ENCODE measurements at regions not wholly inside any gene's neighbourhood (a gene's known extent, or its start where the extent isn't known, plus 50 kb on each side); places are given as distances from the start of the nearest gene placed in this dataset.

DNA sequence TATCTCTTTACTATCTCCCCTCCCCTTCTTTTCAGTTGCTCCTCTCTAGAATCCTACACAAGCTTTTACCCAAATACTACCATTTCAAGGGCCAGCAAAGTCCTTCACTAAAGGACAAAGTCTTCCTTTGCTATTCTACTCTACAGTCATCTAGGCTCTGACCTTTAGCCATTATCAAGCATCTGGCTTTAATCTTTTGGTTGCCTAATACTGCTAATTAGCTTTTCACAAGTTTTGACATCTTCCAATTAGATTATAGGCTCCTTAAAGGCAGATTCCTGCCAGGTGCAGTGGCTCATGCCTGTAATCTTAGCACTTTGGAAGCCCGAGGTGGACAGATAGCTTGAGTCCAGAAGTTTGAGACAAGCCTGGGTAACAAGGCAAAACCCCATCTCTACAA lies 194.4 kb downstream of the SH3BP4 start:
- no peak overlapping the region for H3K4me3 ChIP-seq (ENCODE audit: low read depth, low read length)
- in situ Hi-C loops (cut with HindIII; ENCODE audit: low sequenced_read_pairs): no loop called here
- no peak for DNase-seq (ENCODE audit: low read depth, low spot score)
- TF ChIP-seq, protein P1, sequence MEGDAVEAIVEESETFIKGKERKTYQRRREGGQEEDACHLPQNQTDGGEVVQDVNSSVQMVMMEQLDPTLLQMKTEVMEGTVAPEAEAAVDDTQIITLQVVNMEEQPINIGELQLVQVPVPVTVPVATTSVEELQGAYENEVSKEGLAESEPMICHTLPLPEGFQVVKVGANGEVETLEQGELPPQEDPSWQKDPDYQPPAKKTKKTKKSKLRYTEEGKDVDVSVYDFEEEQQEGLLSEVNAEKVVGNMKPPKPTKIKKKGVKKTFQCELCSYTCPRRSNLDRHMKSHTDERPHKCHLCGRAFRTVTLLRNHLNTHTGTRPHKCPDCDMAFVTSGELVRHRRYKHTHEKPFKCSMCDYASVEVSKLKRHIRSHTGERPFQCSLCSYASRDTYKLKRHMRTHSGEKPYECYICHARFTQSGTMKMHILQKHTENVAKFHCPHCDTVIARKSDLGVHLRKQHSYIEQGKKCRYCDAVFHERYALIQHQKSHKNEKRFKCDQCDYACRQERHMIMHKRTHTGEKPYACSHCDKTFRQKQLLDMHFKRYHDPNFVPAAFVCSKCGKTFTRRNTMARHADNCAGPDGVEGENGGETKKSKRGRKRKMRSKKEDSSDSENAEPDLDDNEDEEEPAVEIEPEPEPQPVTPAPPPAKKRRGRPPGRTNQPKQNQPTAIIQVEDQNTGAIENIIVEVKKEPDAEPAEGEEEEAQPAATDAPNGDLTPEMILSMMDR (IDR thresholded peaks at IDR 0.05; ENCODE audit: low read depth, low read length): no peak

DNA sequence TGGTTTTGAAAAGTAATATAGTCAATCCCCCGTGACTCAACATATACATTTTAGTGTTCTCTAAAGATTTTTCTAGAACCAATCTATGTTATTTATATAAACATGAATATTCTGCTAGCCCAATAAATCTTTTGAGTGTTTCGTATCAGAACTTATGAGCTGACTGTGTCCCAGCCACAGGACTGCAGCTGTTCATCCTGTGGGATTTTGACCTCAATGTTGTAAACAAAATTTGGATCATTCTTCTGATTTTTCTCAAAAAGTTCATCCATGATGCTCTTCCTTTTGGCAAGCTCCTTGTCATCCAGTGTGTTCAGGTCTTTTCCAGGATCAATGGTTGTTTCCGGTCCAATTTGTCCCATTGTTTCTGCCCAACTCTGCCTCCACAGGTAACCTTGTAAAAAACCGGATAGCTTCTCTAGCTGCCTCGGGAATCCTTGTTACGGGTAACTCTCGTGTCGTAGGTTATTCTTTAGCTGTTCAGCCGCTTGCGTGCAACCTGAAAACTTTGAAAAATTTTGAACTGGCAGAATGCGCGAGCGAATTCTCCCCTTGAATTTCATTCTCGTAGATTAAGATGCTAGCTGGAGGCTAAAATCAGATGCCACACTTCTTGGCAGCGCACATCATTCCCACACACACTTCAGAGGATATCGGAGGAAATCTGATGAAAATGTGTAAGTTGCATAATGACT lies 195.2 kb downstream of the SH3BP4 start:
- TF ChIP-seq, protein P1 (IDR thresholded peaks at IDR 0.05; ENCODE audit: low read depth, low read length): no peak

DNA sequence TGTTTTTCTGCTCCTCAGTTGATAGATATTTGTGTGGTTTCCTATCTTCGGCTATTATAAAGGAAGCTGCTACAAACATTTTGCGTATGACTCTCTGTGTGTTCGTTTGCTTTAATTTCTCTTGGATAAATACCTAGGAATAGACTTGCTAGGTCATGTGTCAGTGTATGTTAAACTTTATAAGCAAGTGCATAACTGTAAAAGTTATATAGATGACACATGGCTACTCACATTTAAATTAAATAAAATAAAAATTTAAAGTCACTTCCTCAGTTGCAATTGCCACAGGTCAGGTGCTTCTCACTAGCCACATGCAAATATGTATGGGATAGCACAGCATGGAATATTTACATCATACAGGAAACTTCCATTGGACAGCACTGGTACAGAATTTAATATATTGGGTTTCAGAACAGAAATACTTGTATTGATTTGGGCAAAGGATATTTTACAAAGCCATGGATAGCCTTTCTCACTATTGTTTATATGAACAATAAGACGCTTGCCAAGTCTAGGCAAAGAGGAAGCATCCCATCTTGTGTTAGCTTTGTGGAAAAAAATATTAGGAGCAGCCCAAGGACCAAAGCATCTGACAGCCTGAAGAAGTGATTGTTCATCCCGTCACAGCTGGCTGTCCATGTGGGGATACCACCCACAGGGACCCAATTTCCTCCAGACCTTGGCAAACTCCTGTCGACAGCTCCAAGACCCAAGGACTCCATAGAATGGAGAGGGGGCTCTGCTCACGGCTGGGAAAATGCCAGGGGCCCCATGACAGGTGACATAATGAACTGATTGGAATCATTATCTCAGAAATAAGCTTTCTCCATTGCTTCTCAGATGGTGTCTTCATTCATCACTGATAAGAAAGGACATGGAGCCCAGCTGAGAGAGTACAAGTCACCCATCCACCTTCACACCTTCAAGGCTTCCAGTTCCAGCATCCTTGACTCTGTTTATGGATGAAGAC lies 196.7 kb downstream of the SH3BP4 start:
- in situ Hi-C loops (cut with HindIII; ENCODE audit: low sequenced_read_pairs): no loop called here
- no peak for DNase-seq (ENCODE audit: low read depth, low spot score)
- TF ChIP-seq, protein P1 (IDR thresholded peaks at IDR 0.05; ENCODE audit: low read depth, low read length): no peak
- no peak overlapping the region for H3K4me3 ChIP-seq (ENCODE audit: low read depth, low read length)

More for the DNA sequence above, 195.2 kb downstream of the SH3BP4 start:
- no peak overlapping the region for H3K4me3 ChIP-seq (ENCODE audit: low read depth, low read length)
- in situ Hi-C loops (cut with HindIII; ENCODE audit: low sequenced_read_pairs): no loop called here
- DNase-seq (ENCODE audit: low read depth, low spot score): no peak

DNA sequence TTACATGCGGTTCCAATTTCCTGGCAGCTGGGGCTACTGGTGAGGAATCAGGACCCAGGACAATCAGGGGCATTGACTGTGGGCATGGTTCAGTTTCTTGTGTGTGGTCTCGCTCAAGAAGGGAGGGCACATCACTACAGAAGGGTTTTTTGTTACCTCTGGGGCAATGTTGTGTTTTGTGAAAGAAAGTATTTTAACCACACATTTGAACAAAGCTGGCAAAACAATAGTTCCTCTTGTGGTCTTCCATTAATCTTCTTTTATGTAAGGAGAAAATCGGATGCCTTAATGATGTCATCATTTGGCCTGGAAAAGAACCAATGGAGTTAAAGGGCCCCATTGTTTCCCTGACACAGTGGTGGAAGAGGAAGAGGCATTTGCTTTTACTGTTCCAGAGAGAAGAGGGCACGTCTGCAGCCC lies 197.4 kb downstream of the SH3BP4 start:
- DNase-seq (ENCODE audit: low read depth, low spot score): peak; percentile 52
- no peak overlapping the region for H3K4me3 ChIP-seq (ENCODE audit: low read depth, low read length)
- in situ Hi-C loops (cut with HindIII; ENCODE audit: low sequenced_read_pairs): no loop called here
- TF ChIP-seq, protein P1 (IDR thresholded peaks at IDR 0.05; ENCODE audit: low read depth, low read length): no peak

DNA sequence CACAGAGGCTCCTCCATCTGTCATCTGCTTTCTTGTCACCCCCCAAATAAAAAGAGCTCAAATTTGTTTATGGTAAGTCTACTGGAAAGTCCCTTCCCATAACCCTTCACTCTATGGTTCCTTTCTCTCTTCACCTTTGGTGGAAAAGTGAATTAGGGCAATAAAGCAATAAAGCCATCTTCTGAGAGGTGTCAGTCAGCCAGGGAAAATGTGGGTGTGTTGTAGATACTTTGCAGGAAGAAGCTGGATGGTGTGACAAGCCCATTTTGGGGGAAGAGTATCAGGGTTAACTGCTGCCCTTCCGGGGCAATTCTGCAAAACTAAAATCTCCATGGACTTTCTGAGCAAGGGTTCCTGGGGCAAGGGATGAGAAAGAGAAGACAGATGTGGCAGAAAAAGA lies 197.9 kb downstream of the SH3BP4 start:
- TF ChIP-seq, protein P1 (IDR thresholded peaks at IDR 0.05; ENCODE audit: low read depth, low read length): no peak
- in situ Hi-C loops (cut with HindIII; ENCODE audit: low sequenced_read_pairs): no loop called here
- DNase-seq (ENCODE audit: low read depth, low spot score): no peak
- no peak overlapping the region for H3K4me3 ChIP-seq (ENCODE audit: low read depth, low read length)

DNA sequence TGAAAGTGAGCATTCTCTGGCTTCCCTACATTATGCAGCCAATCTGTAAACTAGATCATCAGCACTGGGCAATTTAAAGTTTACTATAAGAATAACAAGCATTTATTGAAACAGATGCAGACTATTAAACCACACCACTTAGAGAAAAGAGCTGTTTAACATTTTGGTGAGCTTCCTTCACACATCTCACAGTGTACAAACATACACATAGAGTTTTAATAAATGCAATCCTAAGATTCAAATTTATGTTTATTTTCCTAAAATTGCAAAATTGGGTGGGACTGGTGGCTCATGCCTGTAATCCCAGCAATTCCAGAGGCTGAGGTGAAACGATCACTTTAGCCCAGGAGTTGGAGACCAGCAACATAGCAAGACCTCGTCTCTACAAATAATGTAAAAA lies 199.3 kb downstream of the SH3BP4 start:
- in situ Hi-C loops (cut with HindIII; ENCODE audit: low sequenced_read_pairs): no loop called here
- DNase-seq (ENCODE audit: low read depth, low spot score): no peak
- no peak overlapping the region for H3K4me3 ChIP-seq (ENCODE audit: low read depth, low read length)
- TF ChIP-seq, protein P1 (IDR thresholded peaks at IDR 0.05; ENCODE audit: low read depth, low read length): no peak
